ENCODE measurements at regions not wholly inside any gene's neighbourhood (a gene's known extent, or its start where the extent isn't known, plus 50 kb on each side); places are given as distances from the start of the nearest gene placed in this dataset.

- ATAC-seq (no peak), DNase-seq (ENCODE audit: low read depth, low spot score) (no peak)
- no peak overlapping the region for H2AFZ ChIP-seq (ENCODE audit: low read depth, low read length, poor library complexity, severe bottlenecking)
- no TSS peak for BruUV-seq (replicated peaks)
- H3K79me2 ChIP-seq (ENCODE audit: insufficient read depth, low read length): no peaks in the 10 kb centered on the region
- H3K36me3 ChIP-seq (ENCODE audit: control insufficient read depth in 1 of 2, insufficient read depth in 2 of 2, low read length in 2 of 2): no peaks in the 10 kb centered on the region
- ChIA-PET RAD21 (ENCODE audit: low non-redundant PET in 1 of 2, low total read pairs in 2 of 2, uncharacterized antibody in 2 of 2, unreplicated experiment in 2 of 2) (no interaction called here), POLR2A (no interaction called here), CTCF (no interaction called here)
- TF ChIP-seq SP1 (IDR thresholded peaks at IDR 0.05; ENCODE audit: low read depth): no peak
- TF ChIP-seq SIN3A (IDR thresholded peaks at IDR 0.05; ENCODE audit: low read depth): no peak
- no peak for TF ChIP-seq RAD21 (IDR thresholded peaks at IDR 0.05; ENCODE audit: low read depth)
- intact Hi-C loops (cut with micrococcal nuclease): no loop called here
- H3K4me2 ChIP-seq (ENCODE audit: low read length): no peak overlapping the region
- no peaks in the 10 kb centered on the region for H3K27me3 ChIP-seq (ENCODE audit: insufficient read depth, low read length)
- no peaks in the 10 kb centered on the region for H3K9me2 ChIP-seq (ENCODE audit: insufficient read depth)
- H3K9me3 ChIP-seq (ENCODE audit: control insufficient read depth in 1 of 2, insufficient read depth in 1 of 2, low read depth in 1 of 2, low read length in 2 of 2): no peaks in the 10 kb centered on the region
- no peaks in the 10 kb centered on the region for H4K20me1 ChIP-seq (ENCODE audit: insufficient read depth)
- no peak overlapping the region for H3K4me3 ChIP-seq (replicated peaks in 1 of 2; ENCODE audit: low read depth in 1 of 2, low read length in 2 of 2)
- no peak overlapping the region for H3K27ac ChIP-seq (ENCODE audit: low read depth, low read length)
- no peaks in the 10 kb centered on the region for H3K4me1 ChIP-seq (ENCODE audit: control insufficient read depth in 1 of 2, insufficient read depth in 2 of 2, low read length in 2 of 2)
- H3K9ac ChIP-seq (ENCODE audit: low read length): no peak overlapping the region
Observed at GRCh38 chr12:42834062-42834461, 244.5 kb upstream of the PRICKLE1 start.

- no peak overlapping the region for H3K9ac ChIP-seq (ENCODE audit: low read length)
- H3K36me3 ChIP-seq (ENCODE audit: control insufficient read depth in 1 of 2, insufficient read depth in 2 of 2, low read length in 2 of 2): no peaks in the 10 kb centered on the region
- RAD21 ChIA-PET (ENCODE audit: low non-redundant PET in 1 of 2, low total read pairs in 2 of 2, uncharacterized antibody in 2 of 2, unreplicated experiment in 2 of 2): no interaction called here
- ATAC-seq (no peak), DNase-seq (ENCODE audit: low read depth, low spot score) (no peak)
- no peaks in the 10 kb centered on the region for H3K9me2 ChIP-seq (ENCODE audit: insufficient read depth)
- no peak overlapping the region for H3K4me3 ChIP-seq (replicated peaks in 1 of 2; ENCODE audit: low read depth in 1 of 2, low read length in 2 of 2)
- no TSS peak for BruUV-seq (replicated peaks)
- POLR2A ChIA-PET: no interaction called here
- no peak overlapping the region for H2AFZ ChIP-seq (ENCODE audit: low read depth, low read length, poor library complexity, severe bottlenecking)
- H3K4me2 ChIP-seq (ENCODE audit: low read length): no peak overlapping the region
- no peaks in the 10 kb centered on the region for H3K9me3 ChIP-seq (ENCODE audit: control insufficient read depth in 1 of 2, insufficient read depth in 1 of 2, low read depth in 1 of 2, low read length in 2 of 2)
- H3K27ac ChIP-seq (ENCODE audit: low read depth, low read length): no peak overlapping the region
- no peaks in the 10 kb centered on the region for H3K79me2 ChIP-seq (ENCODE audit: insufficient read depth, low read length)
- H3K4me1 ChIP-seq (ENCODE audit: control insufficient read depth in 1 of 2, insufficient read depth in 2 of 2, low read length in 2 of 2): no peaks in the 10 kb centered on the region
- H3K27me3 ChIP-seq (ENCODE audit: insufficient read depth, low read length): no peaks in the 10 kb centered on the region
- CTCF ChIA-PET: no interaction called here
- intact Hi-C loops (cut with micrococcal nuclease): no loop called here
- no peak for TF ChIP-seq RAD21 (IDR thresholded peaks at IDR 0.05; ENCODE audit: low read depth)
- no peak for TF ChIP-seq JUND (IDR thresholded peaks at IDR 0.05)
- TF ChIP-seq ZBTB33 (IDR thresholded peaks at IDR 0.05; ENCODE audit: extremely low read depth, insufficient replicate concordance, low read length): no peak
- H4K20me1 ChIP-seq (ENCODE audit: insufficient read depth): no peaks in the 10 kb centered on the region
Observed at GRCh38 chr12:42828836-42829235, 239.3 kb upstream of the PRICKLE1 start.
